HG03095 (cell line): ENCODE measurements at regions not wholly inside any gene's neighbourhood (a gene's known extent, or its start where the extent isn't known, plus 50 kb on each side); places are given as distances from the start of the nearest gene placed in this dataset.

ENCODE experiments used
- ATAC-seq: cut with Tn5 transposase; IDR thresholded peaks from one replicate; pipeline ENCODE4 v1.9.1; 2021; ENCODE audit warnings: moderate library complexity; ENCODE audit not compliant: unreplicated experiment

GRCh38 chr10:57222603-57223002, 861.5 kb upstream of the ZWINT start:
- ATAC-seq, result no peak

- no peak for ATAC-seq
Observed at GRCh38 chr10:57222129-57222528, 861.1 kb upstream of the ZWINT start.

- ATAC-seq, result no peak
Observed at GRCh38 chr10:57221674-57222073, 860.6 kb upstream of the ZWINT start.

- ATAC-seq, result no peak
Observed at GRCh38 chr10:57218382-57218781, 857.3 kb upstream of the ZWINT start.

GRCh38 chr10:57202356-57202755, 841.3 kb upstream of the ZWINT start:
- ATAC-seq, result no peak

- no peak for ATAC-seq
Observed at GRCh38 chr10:57188846-57189245, 827.8 kb upstream of the ZWINT start.

- no peak for ATAC-seq
Observed at GRCh38 chr10:57186201-57186600, 825.1 kb upstream of the ZWINT start.

- ATAC-seq, result no peak
Observed at GRCh38 chr10:57169597-57169996, 808.5 kb upstream of the ZWINT start.

- no peak for ATAC-seq
Observed at GRCh38 chr10:57168611-57169240, 807.7 kb upstream of the ZWINT start.

GRCh38 chr10:57165671-57166070, 804.6 kb upstream of the ZWINT start:
- no peak for ATAC-seq

- ATAC-seq, result no peak
Observed at GRCh38 chr10:57162231-57162630, 801.2 kb upstream of the ZWINT start.

- no peak for ATAC-seq
Observed at GRCh38 chr10:57161157-57161556, 800.1 kb upstream of the ZWINT start.

GRCh38 chr10:57145548-57145947, 784.5 kb upstream of the ZWINT start:
- peak; percentile 70 for ATAC-seq

- ATAC-seq, result no peak
Observed at GRCh38 chr10:57142925-57143576, 782.0 kb upstream of the ZWINT start.

- ATAC-seq, result no peak
Observed at GRCh38 chr10:57141708-57142107, 780.6 kb upstream of the ZWINT start.

GRCh38 chr10:57119684-57120083, 758.6 kb upstream of the ZWINT start:
- ATAC-seq, result no peak

- no peak for ATAC-seq
Observed at GRCh38 chr10:57113545-57113944, 752.5 kb upstream of the ZWINT start.

- no peak for ATAC-seq
Observed at GRCh38 chr10:57102236-57102635, 741.2 kb upstream of the ZWINT start.

GRCh38 chr10:57098146-57098545, 737.1 kb upstream of the ZWINT start:
- ATAC-seq, result no peak

- ATAC-seq, result no peak
Observed at GRCh38 chr10:57096044-57096443, 735.0 kb upstream of the ZWINT start.

- ATAC-seq, result no peak
Observed at GRCh38 chr10:57094965-57095364, 733.9 kb upstream of the ZWINT start.

- no peak for ATAC-seq
Observed at GRCh38 chr10:57094083-57094482, 733.0 kb upstream of the ZWINT start.

- ATAC-seq, result no peak
Observed at GRCh38 chr10:57053530-57053929, 692.5 kb upstream of the ZWINT start.
